GM12801 (cell line): ENCODE measurements at regions not wholly inside any gene's neighbourhood (a gene's known extent, or its start where the extent isn't known, plus 50 kb on each side); places are given as distances from the start of the nearest gene placed in this dataset.

Source experiments
- CTCF ChIP-seq: IDR thresholded peaks from one replicate; pipeline ENCODE4 v1.5.1; 2011; ENCODE audit warnings: control low read depth; ENCODE audit not compliant: insufficient read length; ENCODE audit errors: extremely low read depth

- no peak for TF ChIP-seq CTCF
Measured at GRCh38 chr5:61906820-61907219, 399.2 kb upstream of the KIF2A start.

GRCh38 chr5:61907995-61908394, 398.0 kb upstream of the KIF2A start:
- no peak for TF ChIP-seq CTCF

GRCh38 chr5:61910771-61911170, 395.2 kb upstream of the KIF2A start:
- no peak for TF ChIP-seq CTCF

GRCh38 chr5:61912559-61912958, 393.4 kb upstream of the KIF2A start:
- TF ChIP-seq CTCF = no peak

- no peak for TF ChIP-seq CTCF
Measured at GRCh38 chr5:61915646-61916045, 390.4 kb upstream of the KIF2A start.

GRCh38 chr5:61916621-61917620, 389.1 kb upstream of the KIF2A start:
- TF ChIP-seq CTCF = no peak

- no peak for TF ChIP-seq CTCF
Measured at GRCh38 chr5:61918611-61919010, 387.4 kb upstream of the KIF2A start.
